Hepatocyte (in vitro differentiated cells): ENCODE measurements at regions not wholly inside any gene's neighbourhood (a gene's known extent, or its start where the extent isn't known, plus 50 kb on each side); places are given as distances from the start of the nearest gene placed in this dataset.

Experiments
- EZH2phosphoT487 ChIP-seq: fragments of 200-600 bp; sonication (generic); IDR thresholded peaks from one replicate; pipeline ENCODE4 v1.6.1; 2018; ENCODE audit warnings: antibody characterized with exemption, mild to moderate bottlenecking, low read depth, moderate library complexity; ENCODE audit not compliant: unreplicated experiment, severe bottlenecking
- TF ChIP-seq, protein P1 (sequence below): fragments of 200-600 bp; sonication (generic); IDR thresholded peaks from 2 replicates; pipeline ENCODE4 v1.5.1; 2016; ENCODE audit warnings: antibody characterized with exemption, mild to moderate bottlenecking; ENCODE audit not compliant: poor library complexity

DNA sequence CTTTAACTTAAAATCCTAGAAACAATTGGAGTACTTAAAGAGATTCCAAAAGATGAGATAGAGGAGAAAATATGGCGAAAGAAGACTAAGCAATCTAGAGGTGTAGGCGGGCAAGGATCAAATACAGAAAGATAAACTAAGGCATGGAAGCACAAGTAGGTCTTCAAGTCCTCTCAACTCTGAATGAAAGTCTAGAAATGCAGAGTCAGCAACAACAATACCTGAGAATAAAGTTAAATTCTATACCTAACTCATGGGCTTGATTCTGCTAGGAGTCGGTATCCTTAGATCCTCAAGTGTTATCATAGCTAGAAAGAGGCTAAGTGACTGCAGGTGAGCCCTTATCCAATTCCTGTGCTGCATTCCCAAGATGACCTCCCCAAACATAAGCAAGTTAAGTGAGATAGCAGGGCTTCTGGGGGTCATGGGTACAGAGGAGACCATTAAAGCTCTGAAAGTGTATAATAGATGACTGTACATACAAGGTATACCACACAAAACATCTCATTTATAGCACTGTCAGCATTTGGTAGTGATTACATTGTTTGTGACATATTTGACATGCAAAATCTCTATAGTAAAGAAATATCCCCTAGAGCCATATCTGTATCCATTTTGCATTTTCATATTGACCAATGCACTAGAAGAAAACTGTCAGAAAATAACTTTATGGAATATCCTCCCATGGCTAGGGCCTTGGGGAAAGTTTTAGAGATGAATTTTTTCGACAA lies 82.5 kb upstream of the ARID2 start:
- TF ChIP-seq, protein P1, sequence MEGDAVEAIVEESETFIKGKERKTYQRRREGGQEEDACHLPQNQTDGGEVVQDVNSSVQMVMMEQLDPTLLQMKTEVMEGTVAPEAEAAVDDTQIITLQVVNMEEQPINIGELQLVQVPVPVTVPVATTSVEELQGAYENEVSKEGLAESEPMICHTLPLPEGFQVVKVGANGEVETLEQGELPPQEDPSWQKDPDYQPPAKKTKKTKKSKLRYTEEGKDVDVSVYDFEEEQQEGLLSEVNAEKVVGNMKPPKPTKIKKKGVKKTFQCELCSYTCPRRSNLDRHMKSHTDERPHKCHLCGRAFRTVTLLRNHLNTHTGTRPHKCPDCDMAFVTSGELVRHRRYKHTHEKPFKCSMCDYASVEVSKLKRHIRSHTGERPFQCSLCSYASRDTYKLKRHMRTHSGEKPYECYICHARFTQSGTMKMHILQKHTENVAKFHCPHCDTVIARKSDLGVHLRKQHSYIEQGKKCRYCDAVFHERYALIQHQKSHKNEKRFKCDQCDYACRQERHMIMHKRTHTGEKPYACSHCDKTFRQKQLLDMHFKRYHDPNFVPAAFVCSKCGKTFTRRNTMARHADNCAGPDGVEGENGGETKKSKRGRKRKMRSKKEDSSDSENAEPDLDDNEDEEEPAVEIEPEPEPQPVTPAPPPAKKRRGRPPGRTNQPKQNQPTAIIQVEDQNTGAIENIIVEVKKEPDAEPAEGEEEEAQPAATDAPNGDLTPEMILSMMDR = no peak
- TF ChIP-seq EZH2phosphoT487 = no peak
